Astrocyte (in vitro differentiated cells and primary cell): ENCODE measurements at regions not wholly inside any gene's neighbourhood (a gene's known extent, or its start where the extent isn't known, plus 50 kb on each side); places are given as distances from the start of the nearest gene placed in this dataset.

ENCODE experiments used
- DNase-seq: peaks from one replicate; pipeline ENCODE4 v3.0.0-alpha.2; 2010; ENCODE audit warnings: low read depth
- FAIRE-seq: peaks from 2 replicates; lab custom pipeline; 2011; peaks lifted over from hg19 to GRCh38; lab: Jason Lieb, UNC
- H2AFZ ChIP-seq: 2 replicates; pipeline ENCODE4 v1.6.0; 2012; ENCODE audit warnings: low read depth, low read length, inconsistent platforms
- H3K27ac ChIP-seq: 2 replicates; pipeline ENCODE4 v1.5.1; 2011; ENCODE audit warnings: low read depth, low read length, inconsistent platforms
- H3K27me3 ChIP-seq: 2 replicates; pipeline ENCODE4 v1.6.0; 2011; ENCODE audit warnings: low read length, inconsistent platforms; ENCODE audit not compliant: insufficient read depth
- H3K36me3 ChIP-seq: 2 replicates; pipeline ENCODE4 v1.5.1; 2011; ENCODE audit warnings: low read length, inconsistent platforms; ENCODE audit not compliant: insufficient read depth
- H3K4me1 ChIP-seq: 2 replicates; pipeline ENCODE4 v1.5.1; 2011; ENCODE audit warnings: low read length, inconsistent platforms; ENCODE audit not compliant: insufficient read depth
- H3K4me2 ChIP-seq: 2 replicates; pipeline ENCODE4 v1.6.0; 2012; ENCODE audit warnings: low read length, inconsistent platforms
- H3K4me3 ChIP-seq: 2 replicates; pipeline ENCODE4 v1.5.1; 2011; ENCODE audit warnings: low read depth, mild to moderate bottlenecking, low read length, inconsistent platforms; ENCODE audit not compliant: insufficient read depth
- H3K79me2 ChIP-seq: 2 replicates; pipeline ENCODE4 v1.6.0; 2012; ENCODE audit warnings: mild to moderate bottlenecking, low read length, inconsistent platforms; ENCODE audit not compliant: insufficient read depth
- H3K9ac ChIP-seq: 2 replicates; pipeline ENCODE4 v1.6.0; 2012; ENCODE audit warnings: mild to moderate bottlenecking, low read length, inconsistent platforms
- H3K9me3 ChIP-seq: 2 replicates; pipeline ENCODE4 v1.5.1; 2012; ENCODE audit warnings: low read depth, mild to moderate bottlenecking, low read length, inconsistent platforms; ENCODE audit not compliant: insufficient read depth
- H4K20me1 ChIP-seq: 2 replicates; pipeline ENCODE4 v1.6.0; 2012; ENCODE audit warnings: low read length, inconsistent platforms; ENCODE audit not compliant: insufficient read depth
- H3K27ac Mint-ChIP-seq: one replicate; pipeline ENCODE4 v1.8.0; 2021; ENCODE audit warnings: mild to moderate bottlenecking, mixed read lengths; ENCODE audit not compliant: unreplicated experiment
- H3K27me3 Mint-ChIP-seq: one replicate; pipeline ENCODE4 v1.8.0; 2021; ENCODE audit warnings: low read depth, mixed read lengths; ENCODE audit not compliant: unreplicated experiment
- H3K36me3 Mint-ChIP-seq: one replicate; pipeline ENCODE4 v1.8.0; 2021; ENCODE audit warnings: low read depth, mixed read lengths; ENCODE audit not compliant: unreplicated experiment
- H3K4me1 Mint-ChIP-seq: one replicate; pipeline ENCODE4 v1.8.0; 2021; ENCODE audit warnings: low read depth, mixed read lengths; ENCODE audit not compliant: unreplicated experiment
- H3K4me3 Mint-ChIP-seq: one replicate; pipeline ENCODE4 v1.8.0; 2021; ENCODE audit warnings: mild to moderate bottlenecking, moderate library complexity, mixed read lengths; ENCODE audit not compliant: unreplicated experiment
- H3K9me3 Mint-ChIP-seq: one replicate; pipeline ENCODE4 v1.8.0; 2021; ENCODE audit warnings: mild to moderate bottlenecking, mixed read lengths; ENCODE audit not compliant: unreplicated experiment
- EZH2 ChIP-seq: IDR thresholded peaks from 2 replicates; pipeline ENCODE4 v1.6.1; 2012; ENCODE audit warnings: mild to moderate bottlenecking, low read length, inconsistent platforms; ENCODE audit not compliant: insufficient read depth
- TF ChIP-seq, protein P1 (sequence below): IDR thresholded peaks from 2 replicates; pipeline ENCODE4 v1.5.1; 2011; ENCODE audit warnings: low read depth, mild to moderate bottlenecking, inconsistent platforms, low read length, moderate library complexity; ENCODE audit not compliant: insufficient read depth

GRCh38 chr1:105437847-105438246, 1618.6 kb upstream of the PRMT6 start:
- Histone ChIP-seq H3K9ac (no peak overlapping the region), H3K36me3 (no peaks in the 10 kb centered on the region), H3K27ac (no peak overlapping the region), H3K4me3 (no peak overlapping the region), H3K4me2 (no peak overlapping the region), H3K79me2 (no peaks in the 10 kb centered on the region), H3K4me1 (no peaks in the 10 kb centered on the region), H3K9me3 (peaks cover 3% of the 10 kb centered on the region), H3K27me3 (no peaks in the 10 kb centered on the region), H2AFZ (no peak overlapping the region), H4K20me1 (no peaks in the 10 kb centered on the region)
- Mint-ChIP-seq H3K4me3 (no peak overlapping the region), H3K27ac (no peak overlapping the region), H3K4me1 (no peaks in the 10 kb centered on the region), H3K27me3 (no peaks in the 10 kb centered on the region), H3K9me3 (no peaks in the 10 kb centered on the region), H3K36me3 (no peaks in the 10 kb centered on the region)
- DNase-seq (no peak), FAIRE-seq (no peak)
- TF ChIP-seq, protein P1, sequence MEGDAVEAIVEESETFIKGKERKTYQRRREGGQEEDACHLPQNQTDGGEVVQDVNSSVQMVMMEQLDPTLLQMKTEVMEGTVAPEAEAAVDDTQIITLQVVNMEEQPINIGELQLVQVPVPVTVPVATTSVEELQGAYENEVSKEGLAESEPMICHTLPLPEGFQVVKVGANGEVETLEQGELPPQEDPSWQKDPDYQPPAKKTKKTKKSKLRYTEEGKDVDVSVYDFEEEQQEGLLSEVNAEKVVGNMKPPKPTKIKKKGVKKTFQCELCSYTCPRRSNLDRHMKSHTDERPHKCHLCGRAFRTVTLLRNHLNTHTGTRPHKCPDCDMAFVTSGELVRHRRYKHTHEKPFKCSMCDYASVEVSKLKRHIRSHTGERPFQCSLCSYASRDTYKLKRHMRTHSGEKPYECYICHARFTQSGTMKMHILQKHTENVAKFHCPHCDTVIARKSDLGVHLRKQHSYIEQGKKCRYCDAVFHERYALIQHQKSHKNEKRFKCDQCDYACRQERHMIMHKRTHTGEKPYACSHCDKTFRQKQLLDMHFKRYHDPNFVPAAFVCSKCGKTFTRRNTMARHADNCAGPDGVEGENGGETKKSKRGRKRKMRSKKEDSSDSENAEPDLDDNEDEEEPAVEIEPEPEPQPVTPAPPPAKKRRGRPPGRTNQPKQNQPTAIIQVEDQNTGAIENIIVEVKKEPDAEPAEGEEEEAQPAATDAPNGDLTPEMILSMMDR = no peak
- no peak for TF ChIP-seq EZH2

GRCh38 chr1:105442901-105443300, 1613.6 kb upstream of the PRMT6 start:
- H3K79me2 ChIP-seq = no peaks in the 10 kb centered on the region
- FAIRE-seq (no peak), DNase-seq (no peak)
- H3K9ac ChIP-seq = no peak overlapping the region
- H3K27me3 ChIP-seq = no peaks in the 10 kb centered on the region
- Mint-ChIP-seq H3K4me3 (no peak overlapping the region), H3K9me3 (peaks cover 6% of the 10 kb centered on the region), H3K27me3 (no peaks in the 10 kb centered on the region), H3K4me1 (no peaks in the 10 kb centered on the region), H3K36me3 (no peaks in the 10 kb centered on the region), H3K27ac (no peak overlapping the region)
- no peaks in the 10 kb centered on the region for H3K36me3 ChIP-seq
- no peak overlapping the region for H2AFZ ChIP-seq
- H3K9me3 ChIP-seq = no peaks in the 10 kb centered on the region
- H4K20me1 ChIP-seq = no peaks in the 10 kb centered on the region
- TF ChIP-seq EZH2 = no peak
- TF ChIP-seq, protein P1 = no peak
- H3K4me1 ChIP-seq = no peaks in the 10 kb centered on the region
- H3K4me3 ChIP-seq = no peak overlapping the region
- H3K4me2 ChIP-seq = no peak overlapping the region
- no peak overlapping the region for H3K27ac ChIP-seq

DNA sequence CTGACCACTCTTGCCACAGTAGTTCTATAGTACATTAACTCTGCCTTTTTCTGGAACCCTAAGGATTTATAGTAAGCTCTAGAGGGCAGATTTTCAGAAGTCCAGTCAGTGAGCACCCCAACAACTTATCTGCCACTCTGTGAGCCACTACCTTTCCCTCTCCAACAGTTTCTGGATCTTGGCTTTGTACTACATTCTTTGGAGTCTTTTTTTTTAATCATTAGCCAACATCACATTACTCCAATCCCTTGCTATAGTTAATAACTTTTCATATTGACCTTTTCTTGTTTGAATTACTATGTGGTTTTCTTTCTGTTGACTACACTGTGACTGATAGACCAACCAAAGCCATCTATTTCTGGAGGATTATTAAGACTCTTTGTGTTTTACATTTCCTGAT, 1596.7 kb upstream of the PRMT6 start:
- H3K9me3 Mint-ChIP-seq = no peaks in the 10 kb centered on the region
- H3K4me3 Mint-ChIP-seq = no peak overlapping the region
- no peak overlapping the region for H3K9ac ChIP-seq
- no peak for FAIRE-seq
- H3K4me2 ChIP-seq = no peak overlapping the region
- TF ChIP-seq, protein P1 = no peak
- TF ChIP-seq EZH2 = no peak
- H2AFZ ChIP-seq = no peak overlapping the region
- H3K4me3 ChIP-seq = no peak overlapping the region
- H3K27ac ChIP-seq = no peak overlapping the region
- no peaks in the 10 kb centered on the region for H3K4me1 ChIP-seq
- H3K27me3 Mint-ChIP-seq = no peaks in the 10 kb centered on the region
- no peak overlapping the region for H3K27ac Mint-ChIP-seq
- no peaks in the 10 kb centered on the region for H4K20me1 ChIP-seq
- H3K9me3 ChIP-seq = no peaks in the 10 kb centered on the region
- H3K36me3 Mint-ChIP-seq = no peaks in the 10 kb centered on the region
- no peaks in the 10 kb centered on the region for H3K79me2 ChIP-seq
- no peak for DNase-seq
- no peaks in the 10 kb centered on the region for H3K27me3 ChIP-seq
- no peaks in the 10 kb centered on the region for H3K4me1 Mint-ChIP-seq
- H3K36me3 ChIP-seq = no peaks in the 10 kb centered on the region
